NB4 (cell line): ENCODE measurements at regions not wholly inside any gene's neighbourhood (a gene's known extent, or its start where the extent isn't known, plus 50 kb on each side); places are given as distances from the start of the nearest gene placed in this dataset.

Experiments
- DNase-seq: peaks from one replicate; pipeline ENCODE4 v3.0.0; 2010; ENCODE audit warnings: low read depth
- H3K4me3 ChIP-seq: one replicate; pipeline ENCODE4 v1.5.1; 2011; ENCODE audit warnings: mild to moderate bottlenecking, low read depth, low read length, moderate library complexity
- MYC ChIP-seq: IDR thresholded peaks from 2 replicates; pipeline ENCODE4 v1.6.1; 2011; ENCODE audit warnings: low read depth, low read length
- POLR2A ChIP-seq: IDR thresholded peaks from 2 replicates; pipeline ENCODE4 v1.6.1; 2011; ENCODE audit warnings: mild to moderate bottlenecking; ENCODE audit not compliant: insufficient read length; ENCODE audit errors: extremely low read depth
- TF ChIP-seq, protein P1 (sequence below): IDR thresholded peaks from one replicate; pipeline ENCODE4 v1.5.1; 2012; ENCODE audit warnings: low read depth, low read length
- TF ChIP-seq, protein P2 (sequence below): IDR thresholded peaks from 2 replicates; pipeline ENCODE4 v1.6.1; 2011; ENCODE audit warnings: low read depth, low read length

DNA sequence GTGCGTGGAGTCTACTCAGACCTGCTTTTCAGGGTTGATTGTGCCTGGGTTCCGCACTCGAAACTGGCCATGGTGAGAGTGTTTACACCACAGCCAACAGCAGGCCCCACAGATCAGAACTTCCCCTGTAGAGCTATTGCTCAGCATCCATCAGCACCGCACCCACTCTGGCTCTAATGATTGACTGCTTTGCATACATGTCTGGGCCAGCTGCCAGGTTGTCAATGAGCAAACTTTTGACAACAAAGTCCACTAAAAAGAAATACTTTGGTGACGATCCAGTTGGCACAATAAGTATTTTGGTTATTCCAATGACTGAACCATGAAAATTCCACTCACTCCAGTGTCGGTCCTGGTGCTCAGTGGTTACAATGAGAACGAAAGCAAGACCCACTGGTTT is 190.7 kb downstream of the FOXL1 start:
- DNase-seq, result no peak
- H3K4me3 ChIP-seq, result no peak overlapping the region
- no peak for TF ChIP-seq MYC
- TF ChIP-seq, protein P1, sequence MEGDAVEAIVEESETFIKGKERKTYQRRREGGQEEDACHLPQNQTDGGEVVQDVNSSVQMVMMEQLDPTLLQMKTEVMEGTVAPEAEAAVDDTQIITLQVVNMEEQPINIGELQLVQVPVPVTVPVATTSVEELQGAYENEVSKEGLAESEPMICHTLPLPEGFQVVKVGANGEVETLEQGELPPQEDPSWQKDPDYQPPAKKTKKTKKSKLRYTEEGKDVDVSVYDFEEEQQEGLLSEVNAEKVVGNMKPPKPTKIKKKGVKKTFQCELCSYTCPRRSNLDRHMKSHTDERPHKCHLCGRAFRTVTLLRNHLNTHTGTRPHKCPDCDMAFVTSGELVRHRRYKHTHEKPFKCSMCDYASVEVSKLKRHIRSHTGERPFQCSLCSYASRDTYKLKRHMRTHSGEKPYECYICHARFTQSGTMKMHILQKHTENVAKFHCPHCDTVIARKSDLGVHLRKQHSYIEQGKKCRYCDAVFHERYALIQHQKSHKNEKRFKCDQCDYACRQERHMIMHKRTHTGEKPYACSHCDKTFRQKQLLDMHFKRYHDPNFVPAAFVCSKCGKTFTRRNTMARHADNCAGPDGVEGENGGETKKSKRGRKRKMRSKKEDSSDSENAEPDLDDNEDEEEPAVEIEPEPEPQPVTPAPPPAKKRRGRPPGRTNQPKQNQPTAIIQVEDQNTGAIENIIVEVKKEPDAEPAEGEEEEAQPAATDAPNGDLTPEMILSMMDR, result no peak

DNA sequence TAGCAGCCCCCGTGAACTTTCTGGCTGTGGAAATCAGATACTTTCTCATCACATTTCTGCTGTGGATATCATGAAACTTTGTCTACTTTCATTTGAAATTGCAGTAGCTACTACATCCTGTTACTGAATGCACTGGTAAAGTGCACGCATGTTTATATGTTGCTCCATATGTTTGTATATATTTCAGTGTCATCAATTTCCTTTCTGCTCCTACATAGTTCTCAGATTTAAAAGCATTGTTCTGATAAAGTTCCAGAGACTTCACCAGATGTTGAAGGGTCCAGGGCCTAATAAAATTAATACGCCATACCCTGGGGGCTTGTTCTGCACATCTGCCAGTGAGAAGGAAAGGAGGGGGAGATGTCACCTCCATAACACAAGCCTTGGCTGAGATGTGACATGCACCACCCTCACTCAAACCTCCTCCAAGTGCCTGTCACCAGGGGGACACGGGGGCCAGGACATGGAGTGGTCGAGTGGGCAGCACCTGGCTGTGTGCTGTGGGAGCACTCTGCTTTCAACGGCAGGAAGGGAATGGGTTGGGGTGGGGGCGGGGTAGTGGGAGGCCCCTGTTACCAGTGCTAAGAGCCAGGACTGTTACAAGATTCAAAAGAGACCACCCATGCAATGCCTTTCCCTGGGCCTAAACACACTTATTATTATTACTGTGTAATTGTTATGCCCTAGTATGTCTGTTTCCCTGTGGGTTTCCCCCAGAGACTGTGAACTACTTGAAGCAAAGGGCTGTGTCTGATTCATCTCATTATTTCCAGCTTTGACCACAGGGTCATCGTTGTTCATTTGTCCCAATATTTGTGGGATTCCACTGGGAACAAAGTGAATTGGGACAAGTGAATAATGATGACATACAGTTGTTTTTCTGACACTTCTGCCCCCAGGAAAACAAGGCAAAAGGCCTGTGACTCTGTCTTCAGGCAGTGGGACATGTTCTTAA is 193.4 kb downstream of the FOXL1 start:
- TF ChIP-seq, protein P2, sequence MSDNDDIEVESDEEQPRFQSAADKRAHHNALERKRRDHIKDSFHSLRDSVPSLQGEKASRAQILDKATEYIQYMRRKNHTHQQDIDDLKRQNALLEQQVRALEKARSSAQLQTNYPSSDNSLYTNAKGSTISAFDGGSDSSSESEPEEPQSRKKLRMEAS, result no peak
- TF ChIP-seq POLR2A (no peak), MYC (no peak)
- TF ChIP-seq, protein P1, result no peak
- no peak overlapping the region for H3K4me3 ChIP-seq
- DNase-seq, result no peak

DNA sequence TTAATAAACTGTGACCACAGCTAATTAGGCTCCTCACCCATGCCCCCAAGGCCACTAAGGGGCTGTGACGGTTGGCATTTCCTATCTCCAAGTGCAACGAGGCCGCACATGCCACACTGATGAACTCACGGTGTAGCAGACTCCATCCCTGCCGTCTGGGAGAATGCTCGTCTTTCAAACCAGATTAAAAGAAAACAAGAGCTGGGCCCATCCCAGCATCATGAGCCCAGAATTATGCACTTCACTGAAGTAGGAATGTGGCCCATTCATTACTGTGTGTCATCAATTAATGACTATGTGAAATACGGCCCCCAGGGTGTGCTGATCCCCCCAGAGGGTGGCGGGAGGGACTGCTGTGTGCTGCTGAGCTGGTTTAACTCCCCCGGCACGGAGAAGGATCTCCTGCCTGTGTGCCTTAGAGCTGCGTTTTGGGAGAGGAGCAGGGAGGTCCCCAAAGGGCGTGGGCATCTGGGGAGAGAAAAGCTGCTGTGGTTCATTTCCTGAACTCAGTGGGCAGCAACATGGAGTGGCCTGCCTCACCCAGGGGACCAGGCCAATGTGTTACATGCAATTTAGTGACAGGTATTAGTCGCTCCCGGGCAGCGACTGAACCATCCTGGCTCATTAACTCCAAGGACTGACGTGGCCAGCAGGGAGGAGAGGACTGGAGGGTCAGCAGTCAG is 194.5 kb downstream of the FOXL1 start:
- H3K4me3 ChIP-seq, result no peak overlapping the region
- DNase-seq, result no peak
- TF ChIP-seq MYC (no peak), POLR2A (no peak)
- TF ChIP-seq, protein P1, result no peak
- TF ChIP-seq, protein P2, result no peak

DNA sequence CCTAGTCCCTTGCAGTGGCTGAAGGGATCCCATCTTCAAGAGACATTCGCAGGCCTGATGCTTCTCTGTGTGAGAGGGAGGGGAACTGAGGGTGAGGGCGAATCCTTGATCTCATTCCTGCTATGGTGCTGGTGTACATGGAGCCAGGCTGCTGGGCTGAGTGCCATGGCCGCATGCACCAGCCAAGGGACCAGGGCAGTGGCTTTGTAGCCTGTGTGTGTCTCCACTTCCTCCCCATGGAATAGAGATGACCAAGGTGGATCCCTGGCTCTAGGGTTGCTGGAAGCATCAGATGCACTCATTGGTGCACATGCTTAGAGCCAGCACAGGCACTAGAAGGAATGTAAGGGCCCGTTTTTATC is 195.0 kb downstream of the FOXL1 start:
- no peak for DNase-seq
- H3K4me3 ChIP-seq, result no peak overlapping the region
- no peak for TF ChIP-seq POLR2A
- TF ChIP-seq, protein P2, result no peak
- TF ChIP-seq, protein P1, result no peak
- TF ChIP-seq MYC, result no peak

DNA sequence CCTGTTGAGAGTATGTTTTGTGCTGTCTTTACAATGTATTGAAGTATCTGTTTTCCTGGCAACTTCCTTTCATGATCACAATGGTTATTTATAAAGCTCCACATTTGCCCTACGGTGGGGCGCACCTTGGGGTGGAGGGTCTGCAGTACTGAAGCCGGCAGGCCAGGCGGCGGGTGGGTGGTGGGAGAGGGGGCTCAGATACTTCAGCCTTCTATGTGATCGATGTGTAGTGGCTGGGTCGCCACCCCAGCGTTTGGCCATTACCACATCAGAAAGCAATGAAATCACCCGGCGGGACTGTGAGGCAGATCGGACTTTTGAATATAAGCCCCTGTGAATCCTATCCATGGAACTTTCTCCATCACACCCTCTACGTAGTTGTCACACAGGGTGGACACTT is 196.6 kb downstream of the FOXL1 start:
- TF ChIP-seq, protein P2, result no peak
- TF ChIP-seq MYC, result no peak
- no peak for TF ChIP-seq POLR2A
- TF ChIP-seq, protein P1, result no peak
- no peak for DNase-seq

More for the DNA sequence above, 196.6 kb downstream of the FOXL1 start:
- H3K4me3 ChIP-seq, result no peak overlapping the region
